IMR-90 (cell line): ENCODE measurements at regions not wholly inside any gene's neighbourhood (a gene's known extent, or its start where the extent isn't known, plus 50 kb on each side); places are given as distances from the start of the nearest gene placed in this dataset.

Source experiments
- ATAC-seq: fragments of 200-7000 bp; cut with Tn5 transposase; 2 replicates; pipeline ENCODE4 v1.9.1; 2020; ENCODE audit warnings: low read depth, mild to moderate bottlenecking, moderate library complexity
- BruUV-seq: library from RNA; stranded (reverse); fragments of 400-500 nt; replicated peaks from 2 replicates; lab custom pipeline; 2021; lab: Mats Ljungman, UMichigan
- CTCF ChIA-PET: fragments of 300-600 bp; formaldehyde crosslinking; extraction: SDS; loops from one replicate; lab custom pipeline; 2021; ENCODE audit warnings: antibody characterized with exemption; lab: Yijun Ruan, JAX
- POLR2A ChIA-PET: fragments of 300-600 bp; sonication (Branson Sonifier 250); formaldehyde crosslinking; loops from one replicate; lab custom pipeline; 2022; ENCODE audit warnings: antibody characterized with exemption; ENCODE audit not compliant: unreplicated experiment; lab: Charles Lee
- DNase-seq: peaks from one replicate; pipeline ENCODE4 v3.0.0; 2013
- H2AFZ ChIP-seq: replicated peaks from 2 replicates; pipeline ENCODE3; 2013; ENCODE audit warnings: low read length, mild to moderate bottlenecking; ENCODE audit not compliant: poor library complexity
- H2AK5ac ChIP-seq: 2 replicates; pipeline ENCODE4 v1.6.1; 2013; ENCODE audit warnings: low read depth, low read length, inconsistent platforms
- H2AK9ac ChIP-seq: replicated peaks from 2 replicates; pipeline ENCODE3; 2013; ENCODE audit warnings: mild to moderate bottlenecking, low read depth, low read length, moderate library complexity; ENCODE audit not compliant: poor library complexity
- H2BK120ac ChIP-seq: 2 replicates; pipeline ENCODE4 v1.6.1; 2013; ENCODE audit warnings: low read depth, low read length, inconsistent platforms
- H2BK15ac ChIP-seq: 3 replicates; pipeline ENCODE4 v1.6.1; 2013; ENCODE audit warnings: low read depth, low read length, inconsistent platforms
- H2BK20ac ChIP-seq: 2 replicates; pipeline ENCODE4 v1.6.1; 2013; ENCODE audit warnings: low read depth, mild to moderate bottlenecking, inconsistent platforms, low read length, moderate library complexity
- H2BK5ac ChIP-seq: 2 replicates; pipeline ENCODE4 v1.6.1; 2013; ENCODE audit warnings: mild to moderate bottlenecking, low read depth, low read length, inconsistent platforms; ENCODE audit not compliant: poor library complexity, severe bottlenecking
- H3K14ac ChIP-seq: replicated peaks from 2 replicates; pipeline ENCODE4 v1.6.1; 2013; ENCODE audit warnings: low read depth, low read length, inconsistent platforms
- H3K18ac ChIP-seq: 2 replicates; pipeline ENCODE4 v1.6.1; 2013; ENCODE audit warnings: low read depth, low read length, control low read depth
- H3K23ac ChIP-seq: 2 replicates; pipeline ENCODE4 v1.6.1; 2013; ENCODE audit warnings: low read depth, low read length, inconsistent platforms
- H3K27ac ChIP-seq: 2 replicates; pipeline ENCODE4 v1.5.1; 2013; ENCODE audit warnings: mild to moderate bottlenecking, control low read depth, low read length; ENCODE audit not compliant: insufficient read depth
- H3K27me3 ChIP-seq: 2 replicates; pipeline ENCODE4 v1.6.1; 2013; ENCODE audit warnings: low read length; ENCODE audit not compliant: control insufficient read depth, insufficient read depth
- H3K36me3 ChIP-seq: 2 replicates; pipeline ENCODE4 v1.6.1; 2013; ENCODE audit warnings: low read length, mixed read lengths; ENCODE audit not compliant: control insufficient read depth, insufficient read depth
- H3K4ac ChIP-seq: 2 replicates; pipeline ENCODE4 v1.6.1; 2013; ENCODE audit warnings: low read depth, low read length, inconsistent platforms
- H3K4me1 ChIP-seq: 2 replicates; pipeline ENCODE4 v1.6.1; 2013; ENCODE audit warnings: low read length, mixed read lengths; ENCODE audit not compliant: control insufficient read depth, insufficient read depth
- H3K4me2 ChIP-seq: 2 replicates; pipeline ENCODE4 v1.6.1; 2013; ENCODE audit warnings: low read depth, mild to moderate bottlenecking, control low read depth, low read length, moderate library complexity
- H3K4me3 ChIP-seq: 2 replicates; pipeline ENCODE4 v1.5.1; 2013; ENCODE audit warnings: low read depth, mild to moderate bottlenecking, control low read depth, low read length, moderate library complexity; ENCODE audit not compliant: insufficient read depth
- H3K56ac ChIP-seq: 2 replicates; pipeline ENCODE4 v1.6.1; 2013; ENCODE audit warnings: low read length, inconsistent platforms; ENCODE audit not compliant: insufficient read depth; ENCODE audit errors: extremely low read depth
- H3K79me1 ChIP-seq, 2 experiments: 2 replicates each; pipeline ENCODE4 v1.6.1; 2013; ENCODE audit warnings: low read length in 2 of 2, inconsistent platforms in 1 of 2, low read depth in 1 of 2
- H3K9ac ChIP-seq: 2 replicates; pipeline ENCODE4 v1.6.1; 2013; ENCODE audit warnings: low read depth, low read length, control low read depth
- H3K9me1 ChIP-seq: 2 replicates; pipeline ENCODE4 v1.6.1; 2013; ENCODE audit warnings: low read length, inconsistent platforms; ENCODE audit not compliant: insufficient read depth
- H3K9me3 ChIP-seq: 2 replicates; pipeline ENCODE4 v1.6.1; 2013; ENCODE audit warnings: low read length; ENCODE audit not compliant: control insufficient read depth, insufficient read depth
- H4K20me1 ChIP-seq: 2 replicates; pipeline ENCODE4 v1.6.1; 2013; ENCODE audit warnings: low read length, inconsistent platforms; ENCODE audit not compliant: insufficient read depth
- H4K5ac ChIP-seq: 2 replicates; pipeline ENCODE4 v1.6.1; 2013; ENCODE audit warnings: mild to moderate bottlenecking, low read depth, low read length, control low read depth
- H4K8ac ChIP-seq, 2 experiments: 2 replicates each; pipeline ENCODE4 v1.6.1; 2013; ENCODE audit warnings: low read depth in 2 of 2, low read length in 2 of 2, control low read depth in 1 of 2, inconsistent platforms in 1 of 2
- H4K91ac ChIP-seq: 2 replicates; pipeline ENCODE4 v1.6.1; 2013; ENCODE audit warnings: low read depth, low read length, inconsistent platforms; ENCODE audit not compliant: insufficient read depth
- BHLHE40 ChIP-seq: fragments of 150-350 bp; IDR thresholded peaks from 2 replicates; pipeline ENCODE4 v1.6.1; 2016; ENCODE audit warnings: mild to moderate bottlenecking, low read depth, low read length
- CHD1 ChIP-seq: IDR thresholded peaks from 2 replicates; pipeline ENCODE4 v1.6.1; 2012; ENCODE audit warnings: low read depth, low read length, improper control_type of control experiment
- CTCF ChIP-seq: conservative IDR thresholded peaks from 2 replicates; pipeline ENCODE4 v1.5.1; 2012; ENCODE audit warnings: mild to moderate bottlenecking, low read depth, low read length, improper control_type of control experiment
- MAZ ChIP-seq: IDR thresholded peaks from 2 replicates; pipeline ENCODE4 v1.6.1; 2012; ENCODE audit warnings: low read depth, mild to moderate bottlenecking, low read length, improper control_type of control experiment, moderate library complexity, borderline replicate concordance
- MXI1 ChIP-seq: IDR thresholded peaks from 2 replicates; pipeline ENCODE4 v1.6.1; 2012; ENCODE audit warnings: low read depth, mild to moderate bottlenecking, low read length, moderate library complexity, borderline replicate concordance
- NFE2L2 ChIP-seq: fragments of 150-350 bp; IDR thresholded peaks from 2 replicates; pipeline ENCODE4 v1.6.1; 2016; ENCODE audit warnings: low read depth, mild to moderate bottlenecking, low read length
- POLR2A ChIP-seq: IDR thresholded peaks from 2 replicates; pipeline ENCODE4 v1.6.1; 2012; ENCODE audit warnings: mild to moderate bottlenecking, low read depth, low read length
- RAD21 ChIP-seq: IDR thresholded peaks from 2 replicates; pipeline ENCODE4 v1.6.1; 2012; ENCODE audit warnings: low read length, improper control_type of control experiment
- RCOR1 ChIP-seq: IDR thresholded peaks from 2 replicates; pipeline ENCODE4 v1.6.1; 2012; ENCODE audit warnings: mild to moderate bottlenecking, low read length, improper control_type of control experiment; ENCODE audit not compliant: insufficient replicate concordance
- WGBS, 2 experiments: methylation state at CpG; one replicate each; pipeline versions ENCODE4 v1.1.5 to v1.1.7; 2013; ENCODE audit warnings: missing lambda C conversion rate in 2 of 2; ENCODE audit not compliant: insufficient read length in 1 of 2; ENCODE audit errors: extremely low coverage in 2 of 2; 5-methylcytosine and 5-hydroxymethylcytosine counted together
- dilution Hi-C: fragments of 300-500 bp; cut with HindIII; formaldehyde crosslinking; loops from one replicate; pipeline ENCODE4 v1.14.3; 2018; ENCODE audit warnings: low sequenced_read_pairs; ENCODE audit not compliant: unreplicated experiment
- in situ Hi-C: fragments of 300-500 bp; cut with MboI; formaldehyde crosslinking; loops from 3 replicates; pipeline ENCODE4 v1.14.3; 2019; ENCODE audit warnings: low sequenced_read_pairs, inconsistent platforms, mixed read lengths
- intact Hi-C: fragments of 100-400 bp; cut with micrococcal nuclease; formaldehyde crosslinking; loops from 2 replicates; pipeline ENCODE4 v1.10.0; 2022

- Histone ChIP-seq H4K20me1 (no peaks in the 10 kb centered on the region), H2BK15ac (no peak overlapping the region), H3K4ac (no peak overlapping the region), H3K27me3 (no peaks in the 10 kb centered on the region; the same call in 1 of the 2 replicates), H3K36me3 (no peaks in the 10 kb centered on the region), H3K4me1 (no peaks in the 10 kb centered on the region), H3K27ac (no peak overlapping the region), H3K18ac (no peak overlapping the region), H4K5ac (no peak overlapping the region), H3K14ac (no peak overlapping the region), H3K9me3 (0 out of 2 replicates have a peak, but pooled peaks cover 1% of the 10 kb centered on the region), H3K4me2 (no peak overlapping the region), H3K9me1 (no peaks in the 10 kb centered on the region), H2AK5ac (no peak overlapping the region), H2BK5ac (no peak overlapping the region), H2AFZ (no peak overlapping the region), H4K8ac (no peak overlapping the region), H3K23ac (no peak overlapping the region), H3K9ac (no peak overlapping the region), H3K79me1 (no peaks in the 10 kb centered on the region), H3K4me3 (no peak overlapping the region), H2BK120ac (no peak overlapping the region), H4K91ac (no peak overlapping the region), H3K56ac (no peak overlapping the region), H2BK20ac (no peak overlapping the region), H2AK9ac (no peak overlapping the region)
- ChIA-PET POLR2A (no interaction called here), CTCF (no interaction called here)
- in situ Hi-C loops (no loop called here), dilution Hi-C loops (no loop called here), intact Hi-C loops (no loop called here)
- ATAC-seq (no peak), DNase-seq (no peak)
- no TSS peak for BruUV-seq
- WGBS, 2 experiments: no CpG with 5 or more reads among the region's 2 CpGs
- TF ChIP-seq RCOR1: no peak
- no peak for TF ChIP-seq MXI1
- no peak for TF ChIP-seq MAZ
- TF ChIP-seq RAD21: no peak
- TF ChIP-seq CTCF: no peak
- TF ChIP-seq BHLHE40: no peak
- no peak for TF ChIP-seq CHD1
- TF ChIP-seq NFE2L2: no peak
- no peak for TF ChIP-seq POLR2A
Measured at GRCh38 chr18:28485918-28486317, 309.0 kb upstream of the CDH2 start.
